DMS53 treated with DMSO at 0.1 percent for 48 hours (cell line): ENCODE measurements at regions not wholly inside any gene's neighbourhood (a gene's known extent, or its start where the extent isn't known, plus 50 kb on each side); places are given as distances from the start of the nearest gene placed in this dataset.
"Not testable (repeated sequence)": the region's sequence is repeated elsewhere in the genome, so short reads cannot be mapped to it uniquely, and the experiment has no call there.

Experiments
- DNase-seq: peaks from one replicate; lab custom pipeline; 2025; ENCODE audit not compliant: unreplicated experiment; lab: John Stamatoyannopoulos, UW

GRCh38 chr21:20802201-20802600 is 196.0 kb upstream of the NCAM2 start:
- no peak for DNase-seq

GRCh38 chr21:20802631-20803260 is 195.5 kb upstream of the NCAM2 start:
- no peak for DNase-seq

GRCh38 chr21:20811702-20812101 is 186.5 kb upstream of the NCAM2 start:
- DNase-seq, result no peak

- no peak for DNase-seq
These were observed 184.1 kb upstream of the NCAM2 start for GRCh38 chr21:20814090-20814489.

GRCh38 chr21:20822666-20823065 is 175.5 kb upstream of the NCAM2 start:
- no peak for DNase-seq

- DNase-seq, result no peak
These were observed 145.3 kb upstream of the NCAM2 start for GRCh38 chr21:20852866-20853265.

- peak; percentile 70 for DNase-seq
These were observed 141.3 kb upstream of the NCAM2 start for GRCh38 chr21:20856926-20857325.

- DNase-seq, result no peak
These were observed 124.0 kb upstream of the NCAM2 start for GRCh38 chr21:20874202-20874601.

GRCh38 chr21:20875742-20876141 is 122.5 kb upstream of the NCAM2 start:
- no peak for DNase-seq

- DNase-seq, result no peak
These were observed 120.2 kb upstream of the NCAM2 start for GRCh38 chr21:20877976-20878375.

GRCh38 chr21:20882462-20883407 is 115.5 kb upstream of the NCAM2 start:
- DNase-seq, result no peak

- no peak for DNase-seq
These were observed 114.8 kb upstream of the NCAM2 start for GRCh38 chr21:20883408-20883800.

GRCh38 chr21:20902511-20902910 is 95.7 kb upstream of the NCAM2 start:
- DNase-seq, result no peak

- no peak for DNase-seq
These were observed 95.2 kb upstream of the NCAM2 start for GRCh38 chr21:20902998-20903397.

GRCh38 chr21:20927555-20927954 is 70.7 kb upstream of the NCAM2 start:
- DNase-seq, result not testable (repeated sequence)

GRCh38 chr21:20942523-20942922 is 55.7 kb upstream of the NCAM2 start:
- DNase-seq, result no peak

GRCh38 chr21:20943561-20943997 is 54.6 kb upstream of the NCAM2 start:
- DNase-seq, result no peak

GRCh38 chr21:20944139-20944538 is 54.1 kb upstream of the NCAM2 start:
- DNase-seq, result no peak

GRCh38 chr21:20946701-20947100 is 51.5 kb upstream of the NCAM2 start:
- DNase-seq, result no peak
